Psoas muscle (tissue), 7 donors: ENCODE measurements at regions not wholly inside any gene's neighbourhood (a gene's known extent, or its start where the extent isn't known, plus 50 kb on each side); places are given as distances from the start of the nearest gene placed in this dataset.

Experiments
- ATAC-seq, 4 donors: fragments of 200-7000 bp; cut with Tn5 transposase; one replicate each; pipeline ENCODE4 v1.9.1; 2020; ENCODE audit warnings: moderate library complexity in 3 of 4, mild to moderate bottlenecking in 2 of 4
- DNase-seq, 2 donors: peaks; one replicate each; pipeline ENCODE4 v3.0.0-alpha.2; 2020
- H3K27ac ChIP-seq: fragments of 200-600 bp; one replicate; pipeline ENCODE4 v1.8.0; 2022
- H3K27me3 ChIP-seq, 3 donors: fragments of 200-600 bp in 1 of 3; one replicate each; pipeline versions ENCODE4 v1.6.1 to v1.8.0; 2013 to 2022; ENCODE audit warnings: low read length in 2 of 3, mild to moderate bottlenecking in 2 of 3, moderate library complexity in 1 of 3; ENCODE audit not compliant: insufficient read depth in 3 of 3
- H3K36me3 ChIP-seq, 2 donors: fragments of 200-600 bp in 1 of 2; one replicate each; pipeline versions ENCODE4 v1.6.1 to v1.8.0; 2013 to 2022; ENCODE audit warnings: low read depth in 1 of 2, mild to moderate bottlenecking in 1 of 2, moderate library complexity in 1 of 2; ENCODE audit not compliant: insufficient read depth in 1 of 2
- H3K4me1 ChIP-seq: fragments of 200-600 bp; one replicate; pipeline ENCODE4 v1.8.0; 2022
- H3K4me3 ChIP-seq: fragments of 200-600 bp; one replicate; pipeline ENCODE4 v1.8.0; 2022; ENCODE audit warnings: mild to moderate bottlenecking
- H3K9me3 ChIP-seq: fragments of 200-600 bp; one replicate; pipeline ENCODE4 v1.8.0; 2022
- CTCF ChIP-seq: fragments of 200-600 bp; IDR thresholded peaks from one replicate; pipeline ENCODE4 v1.8.0; 2022; ENCODE audit warnings: antibody characterized with exemption
- WGBS, 3 donors: extraction: QIAGEN DNeasy Blood & Tissue Kit; methylation state at CpG; one replicate each; pipeline versions ENCODE4 v1.1.6 to v1.1.7; 2013; 5-methylcytosine and 5-hydroxymethylcytosine counted together
- intact Hi-C, 2 donors: fragments of 100-400 bp; cut with DNase I; formaldehyde crosslinking; loops; one replicate each; pipeline versions ENCODE4 v1.11.0 to v1.14.2; 2022
- donor health status: healthy with polysubstance abuse.
- donor health status: DM: no; HTN: no; CAD: no; lungs with moderate emphysema.
- donor health status: Bipolar disorder and iron deficiency.
- donor health status: healthy.
- donor health status: DM: yes; HTN: yes; CAD: no.
- donor health status: DM: no; HTN: no; CAD: no.
- donor health status: DM: yes; HTN: yes; CAD: no.

GRCh38 chr7:46147871-46148270, 226.8 kb upstream of the IGFBP3 start:
- DNase-seq = no peak
- Histone ChIP-seq H3K36me3 (no peaks in the 10 kb centered on the region), H3K4me3 (no peak overlapping the region), H3K27ac (no peak overlapping the region), H3K9me3 (no peaks in the 10 kb centered on the region), H3K27me3 (no peaks in the 10 kb centered on the region), H3K4me1 (no peaks in the 10 kb centered on the region)
- intact Hi-C loops = no loop called here
- TF ChIP-seq CTCF = no peak
- WGBS, 3 donors = 93 to 98% (median 96%) methylated on average over 2 of the region's 2 CpGs
- ATAC-seq = no peak

- Histone ChIP-seq H3K27me3 (no peaks in the 10 kb centered on the region), H3K36me3 (no peaks in the 10 kb centered on the region), H3K27ac (no peak overlapping the region), H3K9me3 (no peaks in the 10 kb centered on the region), H3K4me1 (no peaks in the 10 kb centered on the region), H3K4me3 (no peak overlapping the region)
- ATAC-seq (no peak), DNase-seq (no peak)
- TF ChIP-seq CTCF = no peak
- intact Hi-C loops = no loop called here
- 37 to 64% (median 39%) methylated on average over 11 of the region's 11 CpGs for WGBS, 3 donors
Observed at GRCh38 chr7:46146454-46147255, 225.6 kb upstream of the IGFBP3 start.

- no peak for DNase-seq
- intact Hi-C loops = no loop called here
- no peak for TF ChIP-seq CTCF
- Histone ChIP-seq H3K36me3 (no peaks in the 10 kb centered on the region), H3K4me1 (no peaks in the 10 kb centered on the region), H3K27ac (no peak overlapping the region), H3K9me3 (no peaks in the 10 kb centered on the region), H3K27me3 (no peaks in the 10 kb centered on the region), H3K4me3 (no peak overlapping the region)
- ATAC-seq = no peak
- WGBS, 3 donors = 20 to 31% (median 27%) methylated on average over 2 of the region's 2 CpGs
Observed at GRCh38 chr7:46145412-46145811, 224.3 kb upstream of the IGFBP3 start.

GRCh38 chr7:46143949-46144917, 223.2 kb upstream of the IGFBP3 start:
- intact Hi-C loops = no loop called here
- H3K4me3 ChIP-seq = no peak overlapping the region
- DNase-seq = no peak
- no peak for ATAC-seq
- H3K4me1 ChIP-seq = no peaks in the 10 kb centered on the region
- H3K27ac ChIP-seq = no peak overlapping the region
- H3K36me3 ChIP-seq = no peaks in the 10 kb centered on the region
- no peaks in the 10 kb centered on the region for H3K9me3 ChIP-seq
- TF ChIP-seq CTCF = no peak
- 69 to 72% (median 71%) methylated on average over 4 of the region's 4 CpGs for WGBS, 3 donors
- H3K27me3 ChIP-seq = no peaks in the 10 kb centered on the region
